ENCODE measurements at regions not wholly inside any gene's neighbourhood (a gene's known extent, or its start where the extent isn't known, plus 50 kb on each side); places are given as distances from the start of the nearest gene placed in this dataset.

DNA sequence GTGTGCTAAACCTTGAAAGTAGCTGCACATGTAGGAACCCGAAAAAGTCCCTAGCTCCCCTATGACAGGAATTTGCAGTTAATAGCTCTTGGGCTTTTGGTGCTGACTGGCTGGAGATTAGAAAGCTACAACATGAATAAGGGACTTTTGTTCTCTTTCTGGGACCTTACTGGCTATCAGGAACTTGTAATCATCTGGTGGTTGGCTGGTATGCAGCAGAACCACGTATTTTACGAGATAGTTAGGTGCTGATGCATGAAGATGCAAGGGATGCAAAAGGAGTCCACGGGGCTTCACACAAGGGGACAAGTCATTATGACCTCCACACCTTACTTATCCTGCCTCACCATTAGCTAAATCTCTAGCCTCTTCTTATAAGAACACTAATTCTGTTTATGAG is 190.2 kb upstream of the NRXN1 start:
- intact Hi-C loops (cut with DNase I) = no loop called here
- ATAC-seq (no peak), DNase-seq (no peak)
- Histone ChIP-seq H3K4me1 (no peaks in the 10 kb centered on the region), H3K36me3 (no peaks in the 10 kb centered on the region), H3K27ac (no peak overlapping the region), H3K4me3 (no peak overlapping the region), H3K27me3 (no peaks in the 10 kb centered on the region), H3K9me3 (peaks cover 0 to 2% of the 10 kb centered on the region in 2 donors)
- TF ChIP-seq, protein P1, sequence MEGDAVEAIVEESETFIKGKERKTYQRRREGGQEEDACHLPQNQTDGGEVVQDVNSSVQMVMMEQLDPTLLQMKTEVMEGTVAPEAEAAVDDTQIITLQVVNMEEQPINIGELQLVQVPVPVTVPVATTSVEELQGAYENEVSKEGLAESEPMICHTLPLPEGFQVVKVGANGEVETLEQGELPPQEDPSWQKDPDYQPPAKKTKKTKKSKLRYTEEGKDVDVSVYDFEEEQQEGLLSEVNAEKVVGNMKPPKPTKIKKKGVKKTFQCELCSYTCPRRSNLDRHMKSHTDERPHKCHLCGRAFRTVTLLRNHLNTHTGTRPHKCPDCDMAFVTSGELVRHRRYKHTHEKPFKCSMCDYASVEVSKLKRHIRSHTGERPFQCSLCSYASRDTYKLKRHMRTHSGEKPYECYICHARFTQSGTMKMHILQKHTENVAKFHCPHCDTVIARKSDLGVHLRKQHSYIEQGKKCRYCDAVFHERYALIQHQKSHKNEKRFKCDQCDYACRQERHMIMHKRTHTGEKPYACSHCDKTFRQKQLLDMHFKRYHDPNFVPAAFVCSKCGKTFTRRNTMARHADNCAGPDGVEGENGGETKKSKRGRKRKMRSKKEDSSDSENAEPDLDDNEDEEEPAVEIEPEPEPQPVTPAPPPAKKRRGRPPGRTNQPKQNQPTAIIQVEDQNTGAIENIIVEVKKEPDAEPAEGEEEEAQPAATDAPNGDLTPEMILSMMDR (IDR thresholded peaks at IDR 0.05) = no peak

DNA sequence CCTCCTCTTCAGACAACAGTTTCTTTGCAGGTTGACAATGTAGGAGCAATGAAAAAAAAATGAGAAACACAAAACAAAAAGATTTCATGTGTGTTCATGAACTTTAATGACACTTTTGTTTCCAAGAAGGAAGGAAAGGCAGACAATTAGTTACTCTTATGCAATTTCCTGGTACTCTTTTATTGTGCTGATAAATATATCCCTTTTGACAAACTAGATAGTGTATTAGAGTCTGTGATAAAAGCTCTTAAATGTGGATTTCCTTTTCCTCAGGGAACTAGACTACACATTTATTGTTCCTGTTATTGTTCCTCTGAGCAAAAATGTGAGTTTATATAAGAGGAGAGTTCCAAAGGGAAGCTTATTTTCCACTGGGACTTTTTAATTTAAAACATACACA is 188.7 kb upstream of the NRXN1 start:
- no peak overlapping the region for H3K4me3 ChIP-seq
- H3K9me3 ChIP-seq = peaks cover 0 to 2% of the 10 kb centered on the region in 2 donors
- H3K4me1 ChIP-seq = no peaks in the 10 kb centered on the region
- H3K27ac ChIP-seq = no peak overlapping the region
- TF ChIP-seq, protein P1 (IDR thresholded peaks at IDR 0.05) = no peak
- intact Hi-C loops (cut with DNase I) = no loop called here
- no peak for DNase-seq
- no peaks in the 10 kb centered on the region for H3K36me3 ChIP-seq
- no peak for ATAC-seq
- H3K27me3 ChIP-seq = no peaks in the 10 kb centered on the region

DNA sequence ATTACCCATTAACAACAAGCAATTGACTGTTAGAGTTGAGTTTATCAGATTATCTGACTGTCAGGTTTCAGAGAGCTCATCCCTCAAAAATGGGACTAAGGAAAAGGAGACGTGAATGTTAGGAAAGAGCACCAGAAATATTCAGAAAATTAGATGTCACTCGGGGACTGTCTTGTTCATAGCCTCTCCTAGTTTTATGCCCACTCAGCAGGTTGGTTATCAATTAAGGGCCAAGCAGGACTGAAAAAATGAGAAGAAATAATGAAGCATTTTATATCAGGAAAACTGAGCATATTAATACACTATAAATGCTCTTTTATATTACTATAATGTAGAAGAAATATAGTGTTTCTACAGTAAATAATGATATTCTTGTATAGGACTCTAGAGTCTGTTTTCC is 188.1 kb upstream of the NRXN1 start:
- no peaks in the 10 kb centered on the region for H3K36me3 ChIP-seq
- TF ChIP-seq, protein P1 (IDR thresholded peaks at IDR 0.05) = no peak

DNA sequence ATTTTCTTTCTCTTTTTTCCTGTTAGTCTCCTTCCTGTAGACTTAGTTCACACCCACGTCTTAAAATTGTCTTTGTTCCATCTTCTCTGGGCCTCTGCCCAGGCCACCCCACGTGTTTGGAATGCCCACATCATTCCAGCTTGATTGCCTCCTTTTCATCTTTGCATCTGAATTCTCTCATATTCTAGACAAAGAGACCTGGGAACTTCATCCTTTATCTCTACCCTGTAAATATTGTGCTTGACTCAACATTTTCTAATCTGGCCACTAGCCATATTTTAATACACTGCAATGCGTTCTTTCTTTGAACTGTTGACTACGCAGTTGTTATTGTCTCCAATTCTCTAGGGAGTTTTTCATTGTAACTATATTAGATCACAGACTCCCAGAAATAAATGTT is 187.5 kb upstream of the NRXN1 start:
- Histone ChIP-seq H3K27me3 (no peaks in the 10 kb centered on the region), H3K36me3 (no peaks in the 10 kb centered on the region), H3K27ac (no peak overlapping the region), H3K4me3 (no peak overlapping the region), H3K4me1 (no peaks in the 10 kb centered on the region), H3K9me3 (peaks cover 0 to 2% of the 10 kb centered on the region in 2 donors)
- TF ChIP-seq, protein P1 (IDR thresholded peaks at IDR 0.05) = no peak
- ATAC-seq = no peak
- intact Hi-C loops (cut with DNase I) = no loop called here
- no peak for DNase-seq

More for the DNA sequence above, 188.1 kb upstream of the NRXN1 start:
- intact Hi-C loops (cut with DNase I) = no loop called here
- H3K4me3 ChIP-seq = no peak overlapping the region
- no peak for ATAC-seq
- H3K27me3 ChIP-seq = no peaks in the 10 kb centered on the region
- H3K9me3 ChIP-seq = peaks cover 0 to 2% of the 10 kb centered on the region in 2 donors
- no peaks in the 10 kb centered on the region for H3K4me1 ChIP-seq
- no peak overlapping the region for H3K27ac ChIP-seq
- DNase-seq = no peak

DNA sequence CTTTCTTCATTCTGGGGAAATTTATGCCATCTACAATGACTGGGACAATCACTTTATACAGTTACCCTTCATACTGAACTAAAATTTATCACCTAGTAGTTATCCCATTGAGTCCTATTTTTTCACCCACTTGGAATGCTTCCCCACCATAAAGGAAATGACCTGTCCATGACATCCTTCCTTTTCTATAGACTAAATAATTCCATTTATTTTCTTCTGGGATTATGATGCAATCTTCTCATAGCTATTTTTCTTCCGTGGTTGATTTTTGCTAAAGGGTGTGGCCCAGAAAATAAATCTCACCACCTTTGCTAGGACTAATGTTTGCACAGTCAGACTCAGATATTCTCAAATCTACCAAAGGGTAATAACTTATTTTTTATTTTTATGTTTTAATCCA is 186.1 kb upstream of the NRXN1 start:
- ATAC-seq (no peak), DNase-seq (no peak)
- H3K4me1 ChIP-seq = no peaks in the 10 kb centered on the region
- TF ChIP-seq, protein P1 (IDR thresholded peaks at IDR 0.05) = no peak
- no peak overlapping the region for H3K27ac ChIP-seq
- intact Hi-C loops (cut with DNase I) = no loop called here
- no peaks in the 10 kb centered on the region for H3K27me3 ChIP-seq
- H3K36me3 ChIP-seq = no peaks in the 10 kb centered on the region
- no peak overlapping the region for H3K4me3 ChIP-seq
- H3K9me3 ChIP-seq = peaks cover 0 to 2% of the 10 kb centered on the region in 2 donors
